HEK293 (cell line): ENCODE measurements at regions not wholly inside any gene's neighbourhood (a gene's known extent, or its start where the extent isn't known, plus 50 kb on each side); places are given as distances from the start of the nearest gene placed in this dataset.

Source experiments
- CTCF ChIA-PET: fragments of 350-600 bp; formaldehyde crosslinking; extraction: SDS; loops from one replicate; lab custom pipeline; 2021; ENCODE audit warnings: antibody characterized with exemption; lab: Yijun Ruan, JAX
- POLR2A ChIA-PET: fragments of 300-600 bp; formaldehyde crosslinking; extraction: SDS; loops from one replicate; lab custom pipeline; 2020; ENCODE audit warnings: antibody characterized with exemption, inconsistent platforms; lab: Yijun Ruan, JAX
- H3K27ac ChIP-seq: fragments of 200-500 bp; sonication (Bioruptor generic); 2 replicates; pipeline ENCODE4 v1.5.1; 2014; ENCODE audit warnings: low read depth, low read length, control low read depth, inconsistent platforms; ENCODE audit errors: extremely low read depth
- H3K36me3 ChIP-seq, 2 experiments: fragments of 200-500 bp in 1 of 2; sonication (Bioruptor generic) in 1 of 2; 1 replicate in 1 of 2; 2 replicates in 1 of 2; pipeline ENCODE4 v1.5.1; 2014 to 2017; ENCODE audit warnings: inconsistent platforms in 2 of 2, low read length in 2 of 2; ENCODE audit not compliant: control insufficient read depth in 2 of 2, insufficient read depth in 1 of 2
- H3K4me1 ChIP-seq: fragments of 200-500 bp; sonication (Bioruptor generic); 2 replicates; pipeline ENCODE4 v1.5.1; 2014; ENCODE audit warnings: mild to moderate bottlenecking, low read length, inconsistent platforms; ENCODE audit not compliant: control insufficient read depth, insufficient read depth
- H3K4me3 ChIP-seq: 2 replicates; pipeline ENCODE4 v1.5.1; 2011; ENCODE audit warnings: low read depth, mild to moderate bottlenecking, control low read depth, low read length, moderate library complexity
- H3K9me3 ChIP-seq: fragments of 200-500 bp; sonication (Bioruptor generic); 2 replicates; pipeline ENCODE4 v1.5.1; 2014; ENCODE audit warnings: low read depth, low read length, inconsistent platforms; ENCODE audit not compliant: control insufficient read depth, insufficient read depth
- IKZF3 ChIP-seq: fragments of 450-650 bp; IDR thresholded peaks from 2 replicates; pipeline ENCODE4 v1.5.0; 2018; ENCODE audit warnings: missing biosample characterization, mild to moderate bottlenecking, missing genetic modification characterization, moderate library complexity
- MEIS1 ChIP-seq: sonication (generic); formaldehyde crosslinking; IDR thresholded peaks from 2 replicates; pipeline ENCODE4 v1.8.1; 2022; ENCODE audit warnings: missing genetic modification reagents, mild to moderate bottlenecking, borderline replicate concordance
- SETDB1 ChIP-seq: IDR thresholded peaks from one replicate; pipeline ENCODE4 v1.6.1; 2017; ENCODE audit warnings: mild to moderate bottlenecking, low read length, moderate library complexity, mixed read lengths; ENCODE audit not compliant: insufficient read length
- TRIM28 ChIP-seq: IDR thresholded peaks from 2 replicates; pipeline ENCODE4 v1.6.1; 2011; ENCODE audit warnings: low read length, control low read depth, borderline replicate concordance
- YY1 ChIP-seq: fragments of 450-650 bp; formaldehyde crosslinking; IDR thresholded peaks from 2 replicates; pipeline ENCODE4 v1.5.1; 2018; ENCODE audit warnings: missing biosample characterization, missing genetic modification characterization
- ZFP37 ChIP-seq: fragments of 450-650 bp; formaldehyde crosslinking; IDR thresholded peaks from 2 replicates; pipeline ENCODE4 v1.5.1; 2016; ENCODE audit warnings: missing biosample characterization, missing genetic modification characterization
- ZNF114 ChIP-seq: fragments of 450-650 bp; formaldehyde crosslinking; IDR thresholded peaks from 2 replicates; pipeline ENCODE4 v1.5.0; 2017; ENCODE audit warnings: missing biosample characterization, missing genetic modification characterization
- ZNF146 ChIP-seq: fragments of 450-650 bp; formaldehyde crosslinking; IDR thresholded peaks from 2 replicates; pipeline ENCODE4 v1.5.1; 2016; ENCODE audit warnings: missing biosample characterization, missing genetic modification characterization
- ZNF174 ChIP-seq: fragments of 450-650 bp; formaldehyde crosslinking; IDR thresholded peaks from 2 replicates; pipeline ENCODE4 v1.5.0; 2017; ENCODE audit warnings: missing biosample characterization, mild to moderate bottlenecking, missing genetic modification characterization
- ZNF2 ChIP-seq: fragments of 450-650 bp; formaldehyde crosslinking; IDR thresholded peaks from 2 replicates; pipeline ENCODE4 v1.5.1; 2016; ENCODE audit warnings: missing biosample characterization, missing genetic modification characterization
- ZNF311 ChIP-seq: fragments of 450-650 bp; formaldehyde crosslinking; IDR thresholded peaks from 2 replicates; pipeline ENCODE4 v1.5.1; 2017; ENCODE audit warnings: missing biosample characterization, missing genetic modification characterization, borderline replicate concordance
- ZNF350 ChIP-seq: fragments of 450-650 bp; formaldehyde crosslinking; IDR thresholded peaks from 2 replicates; pipeline ENCODE4 v1.5.0; 2017; ENCODE audit warnings: missing biosample characterization, mild to moderate bottlenecking, missing genetic modification characterization
- ZNF37A ChIP-seq: fragments of 450-650 bp; IDR thresholded peaks from 2 replicates; pipeline ENCODE4 v1.5.1; 2018; ENCODE audit warnings: missing biosample characterization, missing genetic modification characterization
- ZNF404 ChIP-seq: fragments of 450-650 bp; formaldehyde crosslinking; IDR thresholded peaks from 2 replicates; pipeline ENCODE4 v1.5.1; 2017; ENCODE audit warnings: missing biosample characterization, missing genetic modification characterization
- ZNF521 ChIP-seq: fragments of 450-650 bp; formaldehyde crosslinking; IDR thresholded peaks from 2 replicates; pipeline ENCODE4 v1.5.1; 2017; ENCODE audit warnings: missing biosample characterization, mild to moderate bottlenecking, missing genetic modification characterization
- ZNF555 ChIP-seq: fragments of 450-650 bp; formaldehyde crosslinking; conservative IDR thresholded peaks from 2 replicates; pipeline ENCODE4 v1.5.1; 2017; ENCODE audit warnings: missing biosample characterization, mild to moderate bottlenecking, missing genetic modification characterization, inconsistent platforms
- ZNF585B ChIP-seq: fragments of 450-650 bp; formaldehyde crosslinking; IDR thresholded peaks from 2 replicates; pipeline ENCODE4 v1.5.1; 2016; ENCODE audit warnings: missing biosample characterization, missing genetic modification characterization
- ZNF596 ChIP-seq: fragments of 450-650 bp; IDR thresholded peaks from 2 replicates; pipeline ENCODE4 v1.5.0; 2018; ENCODE audit warnings: missing biosample characterization, mild to moderate bottlenecking, missing genetic modification characterization, moderate library complexity
- ZNF677 ChIP-seq: fragments of 450-650 bp; IDR thresholded peaks from 2 replicates; pipeline ENCODE4 v1.5.0; 2018; ENCODE audit warnings: missing biosample characterization, mild to moderate bottlenecking, missing genetic modification characterization, moderate library complexity
- ZNF768 ChIP-seq: fragments of 450-650 bp; formaldehyde crosslinking; IDR thresholded peaks from 2 replicates; pipeline ENCODE4 v1.5.1; 2018; ENCODE audit warnings: missing biosample characterization, mild to moderate bottlenecking, missing genetic modification characterization
- ZNF776 ChIP-seq: fragments of 450-650 bp; formaldehyde crosslinking; IDR thresholded peaks from 2 replicates; pipeline ENCODE4 v1.5.0; 2017; ENCODE audit warnings: missing biosample characterization, missing genetic modification characterization, borderline replicate concordance
- ZNF830 ChIP-seq: fragments of 450-650 bp; IDR thresholded peaks from 2 replicates; pipeline ENCODE4 v1.5.0; 2018; ENCODE audit warnings: missing biosample characterization, missing genetic modification characterization, low read depth, mild to moderate bottlenecking, moderate library complexity
- ZNF843 ChIP-seq: fragments of 450-650 bp; formaldehyde crosslinking; IDR thresholded peaks from 2 replicates; pipeline ENCODE4 v1.5.1; 2016; ENCODE audit warnings: missing biosample characterization, missing genetic modification characterization
- ZSCAN23 ChIP-seq: fragments of 450-650 bp; formaldehyde crosslinking; IDR thresholded peaks from 2 replicates; pipeline ENCODE4 v1.5.1; 2016; ENCODE audit warnings: missing biosample characterization, missing genetic modification characterization
- TF ChIP-seq, protein P1 (sequence below): fragments of 450-650 bp; formaldehyde crosslinking; IDR thresholded peaks from 2 replicates; pipeline ENCODE4 v1.5.1; 2016; ENCODE audit warnings: missing biosample characterization, missing genetic modification characterization
- TF ChIP-seq, protein P2 (sequence below): fragments of 450-650 bp; formaldehyde crosslinking; IDR thresholded peaks from 2 replicates; pipeline ENCODE4 v1.5.1; 2017; ENCODE audit warnings: missing biosample characterization, missing genetic modification characterization
- TF ChIP-seq, protein P3 (sequence below): fragments of 450-650 bp; formaldehyde crosslinking; IDR thresholded peaks from 2 replicates; pipeline ENCODE4 v1.5.1; 2016; ENCODE audit warnings: missing biosample characterization, missing genetic modification characterization

DNA sequence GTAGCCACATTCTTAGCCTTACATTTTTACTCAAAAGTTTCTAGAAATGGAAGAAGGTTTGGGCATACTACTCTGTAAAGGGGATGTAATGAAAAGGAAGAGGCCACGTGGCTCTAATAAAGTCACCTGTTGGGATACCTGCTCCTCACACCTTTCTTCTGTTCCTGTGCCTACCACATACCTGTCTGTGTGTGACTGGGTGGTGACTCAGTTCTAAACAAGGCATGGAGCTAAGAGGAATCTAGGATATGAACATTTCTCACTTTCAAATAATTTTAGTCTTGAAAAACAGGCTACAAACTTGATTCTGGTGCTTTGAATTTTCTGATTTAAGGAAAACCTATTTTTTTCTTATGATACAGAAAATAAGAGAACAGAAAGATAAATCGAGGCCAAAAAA lies 363.6 kb downstream of the RFPL4B start:
- TF ChIP-seq ZNF555 (tag by site-specific recombination) (no peak), ZNF677 (tag by site-specific recombination) (no peak), ZFP37 (tag by site-specific recombination) (no peak), ZNF596 (tag by site-specific recombination) (no peak), ZNF2 (tag by site-specific recombination) (no peak)
- TF ChIP-seq, all 188 proteins: peak for 0
- Histone ChIP-seq H3K4me3 (no peak overlapping the region), H3K9me3 (no peaks in the 10 kb centered on the region), H3K27ac (no peak overlapping the region), H3K4me1 (no peaks in the 10 kb centered on the region), H3K36me3 (no peaks in the 10 kb centered on the region)
- ChIA-PET CTCF (interaction anchor here (0.6 kb wide), 1 partner anchor 276 kb away, joined by 3 read pairs; no protein-coding TSS in a partner anchor), POLR2A (interaction anchor here (0.6 kb wide), 1 partner anchor 420 kb away, joined by 3 read pairs; no protein-coding TSS in a partner anchor)

DNA sequence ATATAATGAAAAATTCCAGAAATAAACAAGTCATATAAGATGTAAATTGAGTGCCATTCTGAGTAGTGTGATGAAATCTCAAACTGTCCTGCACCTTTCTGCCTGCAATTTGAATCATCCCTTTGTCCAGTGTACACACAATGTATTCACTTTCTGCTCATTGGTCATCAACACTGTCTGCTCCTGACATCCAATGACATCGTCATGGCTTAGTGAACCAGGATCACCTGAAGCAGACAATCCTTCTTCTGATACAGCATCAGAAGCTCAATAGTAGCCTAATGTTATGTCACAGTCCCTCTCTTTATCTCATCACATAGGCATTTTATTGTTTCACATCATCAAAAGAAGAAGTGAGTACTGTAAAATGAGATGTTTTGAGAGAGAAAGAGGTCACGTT lies 366.3 kb downstream of the RFPL4B start:
- Histone ChIP-seq H3K4me3 (no peak overlapping the region), H3K27ac (no peak overlapping the region), H3K4me1 (no peaks in the 10 kb centered on the region), H3K36me3 (no peaks in the 10 kb centered on the region), H3K9me3 (no peaks in the 10 kb centered on the region)
- POLR2A ChIA-PET, result no interaction called here
- TF ChIP-seq TRIM28 (no peak), ZNF37A (no peak), SETDB1 (no peak), IKZF3 (tag by site-specific recombination) (no peak)
- CTCF ChIA-PET, result interaction anchor here (0.6 kb wide), 1 partner anchor 34 kb away, joined by 3 read pairs; no protein-coding TSS in a partner anchor

DNA sequence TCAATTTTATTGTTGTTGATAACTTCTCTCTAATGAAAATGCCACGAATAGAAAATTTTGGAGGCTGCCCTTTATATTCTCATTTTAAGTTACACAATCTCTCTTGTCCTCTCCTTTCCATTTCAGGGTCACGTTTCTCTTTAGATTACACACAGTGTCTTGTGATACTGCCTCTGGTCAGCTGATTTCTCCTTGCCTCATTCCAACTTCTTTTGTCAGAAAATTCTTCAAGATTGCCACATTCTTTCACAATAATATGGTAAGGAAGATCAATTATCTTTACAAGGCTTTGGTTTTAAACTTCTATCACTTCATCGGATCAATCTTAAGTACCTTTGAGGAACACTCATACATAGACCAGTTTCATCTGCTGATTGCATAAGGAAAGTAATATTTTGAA lies 370.3 kb downstream of the RFPL4B start:
- ChIA-PET POLR2A (no interaction called here), CTCF (no interaction called here)
- Histone ChIP-seq H3K4me1 (no peaks in the 10 kb centered on the region), H3K27ac (no peak overlapping the region), H3K4me3 (no peak overlapping the region), H3K9me3 (no peaks in the 10 kb centered on the region), H3K36me3 (no peaks in the 10 kb centered on the region)
- TF ChIP-seq, protein P1, sequence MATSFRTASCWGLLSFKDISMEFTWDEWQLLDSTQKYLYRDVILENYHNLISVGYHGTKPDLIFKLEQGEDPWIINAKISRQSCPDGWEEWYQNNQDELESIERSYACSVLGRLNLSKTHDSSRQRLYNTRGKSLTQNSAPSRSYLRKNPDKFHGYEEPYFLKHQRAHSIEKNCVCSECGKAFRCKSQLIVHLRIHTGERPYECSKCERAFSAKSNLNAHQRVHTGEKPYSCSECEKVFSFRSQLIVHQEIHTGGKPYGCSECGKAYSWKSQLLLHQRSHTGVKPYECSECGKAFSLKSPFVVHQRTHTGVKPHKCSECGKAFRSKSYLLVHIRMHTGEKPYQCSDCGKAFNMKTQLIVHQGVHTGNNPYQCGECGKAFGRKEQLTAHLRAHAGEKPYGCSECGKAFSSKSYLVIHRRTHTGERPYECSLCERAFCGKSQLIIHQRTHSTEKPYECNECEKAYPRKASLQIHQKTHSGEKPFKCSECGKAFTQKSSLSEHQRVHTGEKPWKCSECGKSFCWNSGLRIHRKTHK (tag by site-specific recombination), result no peak
- TF ChIP-seq ZNF768 (tag by site-specific recombination) (no peak), ZNF311 (tag by site-specific recombination) (no peak), ZNF830 (tag by site-specific recombination) (no peak), ZNF350 (tag by site-specific recombination) (no peak), ZNF585B (tag by site-specific recombination) (no peak), ZNF521 (tag by site-specific recombination) (no peak)
- TF ChIP-seq, protein P2, sequence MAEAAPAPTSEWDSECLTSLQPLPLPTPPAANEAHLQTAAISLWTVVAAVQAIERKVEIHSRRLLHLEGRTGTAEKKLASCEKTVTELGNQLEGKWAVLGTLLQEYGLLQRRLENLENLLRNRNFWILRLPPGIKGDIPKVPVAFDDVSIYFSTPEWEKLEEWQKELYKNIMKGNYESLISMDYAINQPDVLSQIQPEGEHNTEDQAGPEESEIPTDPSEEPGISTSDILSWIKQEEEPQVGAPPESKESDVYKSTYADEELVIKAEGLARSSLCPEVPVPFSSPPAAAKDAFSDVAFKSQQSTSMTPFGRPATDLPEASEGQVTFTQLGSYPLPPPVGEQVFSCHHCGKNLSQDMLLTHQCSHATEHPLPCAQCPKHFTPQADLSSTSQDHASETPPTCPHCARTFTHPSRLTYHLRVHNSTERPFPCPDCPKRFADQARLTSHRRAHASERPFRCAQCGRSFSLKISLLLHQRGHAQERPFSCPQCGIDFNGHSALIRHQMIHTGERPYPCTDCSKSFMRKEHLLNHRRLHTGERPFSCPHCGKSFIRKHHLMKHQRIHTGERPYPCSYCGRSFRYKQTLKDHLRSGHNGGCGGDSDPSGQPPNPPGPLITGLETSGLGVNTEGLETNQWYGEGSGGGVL (tag by site-specific recombination), result no peak

DNA sequence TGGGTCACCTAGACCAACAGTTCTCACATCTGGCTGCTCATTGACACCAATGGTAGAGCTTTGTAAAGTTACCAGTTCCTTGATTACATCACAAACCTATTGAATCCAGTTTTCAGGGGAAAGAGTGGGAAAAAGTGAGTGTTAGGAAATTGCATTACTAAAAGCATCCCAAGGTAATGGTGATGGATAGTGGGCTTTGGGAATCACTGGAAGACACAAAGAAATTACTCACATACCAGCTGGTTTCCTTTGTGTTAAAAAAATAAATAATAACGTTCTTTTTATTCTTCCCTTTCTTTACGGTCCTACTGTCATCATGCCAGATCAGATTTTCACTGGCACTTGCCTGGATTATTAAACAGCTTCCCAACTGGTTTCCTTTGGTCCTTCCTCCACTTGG lies 370.7 kb downstream of the RFPL4B start:
- Histone ChIP-seq H3K4me1 (no peaks in the 10 kb centered on the region), H3K36me3 (no peaks in the 10 kb centered on the region), H3K9me3 (no peaks in the 10 kb centered on the region), H3K4me3 (no peak overlapping the region), H3K27ac (no peak overlapping the region)
- ChIA-PET POLR2A (interaction anchor here (0.6 kb wide), 1 partner anchor 16 kb away, joined by 5 read pairs; no protein-coding TSS in a partner anchor), CTCF (no interaction called here)
- no peak for TF ChIP-seq ZNF404 (tag by site-specific recombination)
- TF ChIP-seq ZNF114 (tag by site-specific recombination), result no peak
- TF ChIP-seq, protein P3, sequence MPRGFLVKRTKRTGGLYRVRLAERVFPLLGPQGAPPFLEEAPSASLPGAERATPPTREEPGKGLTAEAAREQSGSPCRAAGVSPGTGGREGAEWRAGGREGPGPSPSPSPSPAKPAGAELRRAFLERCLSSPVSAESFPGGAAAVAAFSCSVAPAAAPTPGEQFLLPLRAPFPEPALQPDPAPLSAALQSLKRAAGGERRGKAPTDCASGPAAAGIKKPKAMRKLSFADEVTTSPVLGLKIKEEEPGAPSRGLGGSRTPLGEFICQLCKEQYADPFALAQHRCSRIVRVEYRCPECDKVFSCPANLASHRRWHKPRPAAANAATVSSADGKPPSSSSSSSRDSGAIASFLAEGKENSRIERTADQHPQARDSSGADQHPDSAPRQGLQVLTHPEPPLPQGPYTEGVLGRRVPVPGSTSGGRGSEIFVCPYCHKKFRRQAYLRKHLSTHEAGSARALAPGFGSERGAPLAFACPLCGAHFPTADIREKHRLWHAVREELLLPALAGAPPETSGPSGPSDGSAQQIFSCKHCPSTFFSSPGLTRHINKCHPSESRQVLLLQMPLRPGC (tag by site-specific recombination), result no peak
- no peak for TF ChIP-seq ZNF174
- TF ChIP-seq YY1 (tag by site-specific recombination), result no peak
- no peak for TF ChIP-seq ZSCAN23
- no peak for TF ChIP-seq ZNF843 (tag by site-specific recombination)
- no peak for TF ChIP-seq MEIS1
- no peak for TF ChIP-seq ZNF146
- no peak for TF ChIP-seq ZNF776 (tag by site-specific recombination)
